ENCODE measurements at regions not wholly inside any gene's neighbourhood (a gene's known extent, or its start where the extent isn't known, plus 50 kb on each side); places are given as distances from the start of the nearest gene placed in this dataset.

DNA sequence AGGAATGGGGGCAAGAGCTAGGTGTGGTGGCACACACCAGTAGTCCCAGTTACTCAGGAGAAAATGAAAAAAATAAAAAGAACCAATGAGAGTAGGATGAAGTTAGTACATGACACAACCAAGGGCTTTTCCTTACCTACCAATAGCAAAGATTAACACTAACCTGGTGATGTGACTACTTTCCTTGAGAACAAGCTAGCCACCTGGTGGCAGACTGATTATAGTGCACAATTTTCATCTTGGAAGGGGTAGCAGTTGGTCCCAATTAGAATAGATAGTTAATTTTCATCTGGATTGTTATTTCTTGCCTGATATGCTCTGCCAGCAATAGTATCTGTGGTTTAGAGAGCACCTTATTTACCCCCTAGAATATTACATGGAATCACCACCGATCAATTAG is 1216.8 kb upstream of the PABPC4L start:
- no peak for TF ChIP-seq EZH2 (IDR thresholded peaks at IDR 0.05; ENCODE audit: low read length, unreplicated experiment)
- peak; percentile 64 for TF ChIP-seq CTCF (conservative IDR thresholded peaks at IDR 0.05; ENCODE audit: low read depth, low read length)

All from PC-3 (cell line).